ENCODE measurements at regions not wholly inside any gene's neighbourhood (a gene's known extent, or its start where the extent isn't known, plus 50 kb on each side); places are given as distances from the start of the nearest gene placed in this dataset.

DNA sequence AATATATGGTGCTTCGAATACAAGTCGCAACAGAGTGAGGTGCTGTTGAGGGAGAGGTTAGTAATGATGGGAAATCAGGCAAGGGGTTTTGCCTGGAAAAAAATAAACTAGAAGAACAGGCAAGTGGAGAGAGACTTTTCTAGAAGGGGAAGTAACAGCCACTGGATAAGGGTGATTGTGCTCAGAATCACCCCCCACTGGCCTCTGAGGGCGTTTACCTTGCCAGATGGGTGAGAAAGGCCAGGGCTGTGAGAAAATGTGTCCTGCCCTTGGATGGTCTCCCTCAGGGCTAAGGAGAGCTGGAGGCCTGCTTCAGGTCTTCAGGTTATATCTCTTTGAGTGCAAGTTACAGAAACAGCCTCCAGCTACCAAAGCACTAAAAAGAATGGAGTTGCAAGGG lies 151.8 kb downstream of the MEX3B start:
- TF ChIP-seq POLR2A (IDR thresholded peaks at IDR 0.05; ENCODE audit: low read depth, low read length), result no peak
- TF ChIP-seq POLR2AphosphoS5 (IDR thresholded peaks at IDR 0.05; ENCODE audit: low read depth, low read length), result no peak
- no peak for TF ChIP-seq TAF1 (IDR thresholded peaks at IDR 0.05; ENCODE audit: low read depth, low read length)
- no peak for TF ChIP-seq SPI1 (IDR thresholded peaks at IDR 0.05; ENCODE audit: low read depth, low read length)
- no peak for TF ChIP-seq POU2F2 (IDR thresholded peaks at IDR 0.05; ENCODE audit: low read depth, low read length)

All from GM12891 (cell line).